Bronchial epithelial cell (primary cell): ENCODE measurements at regions not wholly inside any gene's neighbourhood (a gene's known extent, or its start where the extent isn't known, plus 50 kb on each side); places are given as distances from the start of the nearest gene placed in this dataset.
A peak's percentile ranks its signal among the peaks of the same experiment; 100 is the strongest.

Experiments
- DNase-seq: peaks from one replicate; pipeline ENCODE4 v3.0.0-alpha.2; 2010; ENCODE audit warnings: low read depth
- FAIRE-seq: peaks from 2 replicates; lab custom pipeline; 2011; peaks lifted over from hg19 to GRCh38; lab: Jason Lieb, UNC
- H3K27me3 ChIP-seq: 2 replicates; pipeline ENCODE4 v1.5.1; 2011; ENCODE audit warnings: low read length; ENCODE audit not compliant: control insufficient read depth, insufficient read depth
- H3K36me3 ChIP-seq: 2 replicates; pipeline ENCODE4 v1.5.1; 2011; ENCODE audit warnings: low read length; ENCODE audit not compliant: control insufficient read depth, insufficient read depth
- H3K4me3 ChIP-seq: 2 replicates; pipeline ENCODE4 v1.5.1; 2011; ENCODE audit warnings: mild to moderate bottlenecking, low read depth, low read length, control low read depth
- CTCF ChIP-seq: IDR thresholded peaks from 2 replicates; pipeline ENCODE4 v1.5.1; 2011; ENCODE audit warnings: mild to moderate bottlenecking, moderate library complexity, low read length, control low read depth, inconsistent platforms; ENCODE audit not compliant: insufficient read depth, severe bottlenecking

GRCh38 chrX:125394449-125394848 is 74.8 kb downstream of the TEX13C start:
- no peak for DNase-seq
- Histone ChIP-seq H3K27me3 (no peaks in the 10 kb centered on the region), H3K36me3 (no peaks in the 10 kb centered on the region), H3K4me3 (no peak overlapping the region)
- no peak for TF ChIP-seq CTCF
- no peak for FAIRE-seq

- Histone ChIP-seq H3K4me3 (no peak overlapping the region), H3K36me3 (no peaks in the 10 kb centered on the region), H3K27me3 (no peaks in the 10 kb centered on the region)
- no peak for DNase-seq
- FAIRE-seq, result no peak
- no peak for TF ChIP-seq CTCF
Observed at GRCh38 chrX:125395626-125396025, 76.0 kb downstream of the TEX13C start.

GRCh38 chrX:125398959-125399440 is 79.3 kb downstream of the TEX13C start:
- Histone ChIP-seq H3K36me3 (no peaks in the 10 kb centered on the region), H3K4me3 (no peak overlapping the region), H3K27me3 (no peaks in the 10 kb centered on the region)
- no peak for FAIRE-seq
- DNase-seq, result no peak
- no peak for TF ChIP-seq CTCF

GRCh38 chrX:125402807-125403206 is 83.1 kb downstream of the TEX13C start:
- no peak for FAIRE-seq
- DNase-seq, result no peak

GRCh38 chrX:125404667-125405160 is 85.0 kb downstream of the TEX13C start:
- H3K4me3 ChIP-seq, result no peak overlapping the region
- FAIRE-seq (peak; percentile 81), DNase-seq (no peak)
- H3K36me3 ChIP-seq, result no peaks in the 10 kb centered on the region
- no peaks in the 10 kb centered on the region for H3K27me3 ChIP-seq
- TF ChIP-seq CTCF, result no peak

More at GRCh38 chrX:125402807-125403206, 83.1 kb downstream of the TEX13C start:
- no peak for TF ChIP-seq CTCF
- Histone ChIP-seq H3K36me3 (no peaks in the 10 kb centered on the region), H3K4me3 (no peak overlapping the region), H3K27me3 (no peaks in the 10 kb centered on the region)

- DNase-seq, result no peak
- H3K27me3 ChIP-seq, result no peaks in the 10 kb centered on the region
- FAIRE-seq, result no peak
- no peaks in the 10 kb centered on the region for H3K36me3 ChIP-seq
- TF ChIP-seq CTCF, result no peak
- H3K4me3 ChIP-seq, result no peak overlapping the region
Observed at GRCh38 chrX:125405339-125405738, 85.7 kb downstream of the TEX13C start.
